HG03045 (cell line): ENCODE measurements at regions not wholly inside any gene's neighbourhood (a gene's known extent, or its start where the extent isn't known, plus 50 kb on each side); places are given as distances from the start of the nearest gene placed in this dataset.
"Not testable (repeated sequence)": the region's sequence is repeated elsewhere in the genome, so short reads cannot be mapped to it uniquely, and the experiment has no call there.

Experiments used
- ATAC-seq: cut with Tn5 transposase; IDR thresholded peaks from one replicate; pipeline ENCODE4 v1.9.1; 2021; ENCODE audit warnings: mild to moderate bottlenecking, moderate library complexity; ENCODE audit not compliant: unreplicated experiment

- ATAC-seq = no peak
Observed at GRCh38 chr11:29261831-29262230, 755.0 kb downstream of the KCNA4 start.

GRCh38 chr11:29260939-29261705, 755.7 kb downstream of the KCNA4 start:
- ATAC-seq = no peak

GRCh38 chr11:29258411-29258810, 758.4 kb downstream of the KCNA4 start:
- ATAC-seq = no peak

- ATAC-seq = no peak
Observed at GRCh38 chr11:29256580-29256979, 760.2 kb downstream of the KCNA4 start.

GRCh38 chr11:29255401-29255800, 761.4 kb downstream of the KCNA4 start:
- no peak for ATAC-seq

GRCh38 chr11:29251738-29252137, 765.1 kb downstream of the KCNA4 start:
- no peak for ATAC-seq

GRCh38 chr11:29249713-29250112, 767.1 kb downstream of the KCNA4 start:
- no peak for ATAC-seq

- no peak for ATAC-seq
Observed at GRCh38 chr11:29244355-29244754, 772.5 kb downstream of the KCNA4 start.

GRCh38 chr11:29243616-29244015, 773.2 kb downstream of the KCNA4 start:
- no peak for ATAC-seq

GRCh38 chr11:29231991-29232390, 784.8 kb downstream of the KCNA4 start:
- ATAC-seq = no peak

- ATAC-seq = no peak
Observed at GRCh38 chr11:29231586-29231985, 785.2 kb downstream of the KCNA4 start.

- ATAC-seq = no peak
Observed at GRCh38 chr11:29227811-29228210, 789.0 kb downstream of the KCNA4 start.

- no peak for ATAC-seq
Observed at GRCh38 chr11:29224739-29225384, 792.0 kb downstream of the KCNA4 start.

- ATAC-seq = not testable (repeated sequence)
Observed at GRCh38 chr11:29219531-29219930, 797.3 kb downstream of the KCNA4 start.

- ATAC-seq = no peak
Observed at GRCh38 chr11:29217901-29218300, 798.9 kb downstream of the KCNA4 start.

- no peak for ATAC-seq
Observed at GRCh38 chr11:29214833-29215232, 802.0 kb downstream of the KCNA4 start.

- no peak for ATAC-seq
Observed at GRCh38 chr11:29211202-29211601, 805.6 kb downstream of the KCNA4 start.

- no peak for ATAC-seq
Observed at GRCh38 chr11:29210426-29210825, 806.4 kb downstream of the KCNA4 start.

- ATAC-seq = no peak
Observed at GRCh38 chr11:29208117-29208516, 808.7 kb downstream of the KCNA4 start.

GRCh38 chr11:29200791-29201562, 815.9 kb downstream of the KCNA4 start:
- no peak for ATAC-seq

GRCh38 chr11:29190313-29190712, 826.5 kb downstream of the KCNA4 start:
- ATAC-seq = no peak

GRCh38 chr11:29187215-29187614, 829.6 kb downstream of the KCNA4 start:
- no peak for ATAC-seq
